ENCODE measurements at regions not wholly inside any gene's neighbourhood (a gene's known extent, or its start where the extent isn't known, plus 50 kb on each side); places are given as distances from the start of the nearest gene placed in this dataset.

DNA sequence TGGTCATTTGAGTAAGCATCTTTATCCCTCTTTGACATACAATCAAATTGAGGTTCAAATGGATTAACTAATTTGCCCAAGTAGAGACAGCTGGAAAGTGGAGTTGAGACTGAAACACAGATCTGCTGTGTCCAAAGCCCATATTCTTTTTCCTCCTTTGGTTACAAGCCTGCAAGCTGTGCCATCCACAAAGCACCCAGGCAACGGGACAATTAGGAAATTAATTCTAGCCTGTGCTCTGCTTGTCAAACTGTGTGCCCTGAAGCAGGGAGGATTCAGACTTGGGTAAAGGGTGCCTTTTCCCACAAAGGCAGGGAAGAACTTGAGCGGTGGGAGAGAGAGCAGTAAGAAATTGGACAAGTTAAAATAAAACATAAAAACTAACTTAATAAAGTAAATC is 127.9 kb downstream of the DTWD1 start:
- Histone ChIP-seq H3K4me3 (no peak overlapping the region), H3K27me3 (no peaks in the 10 kb centered on the region), H3K9me3 (no peaks in the 10 kb centered on the region), H3K36me3 (no peaks in the 10 kb centered on the region), H3K4me1 (no peaks in the 10 kb centered on the region), H3K27ac (no peak overlapping the region)
- WGBS, 2 donors (ENCODE audit: low coverage in 1 of 2): 53 to 92% methylated on average over 2 of the region's 2 CpGs
- TF ChIP-seq EP300 (IDR thresholded peaks at IDR 0.05): no peak
- TF ChIP-seq, protein P1, sequence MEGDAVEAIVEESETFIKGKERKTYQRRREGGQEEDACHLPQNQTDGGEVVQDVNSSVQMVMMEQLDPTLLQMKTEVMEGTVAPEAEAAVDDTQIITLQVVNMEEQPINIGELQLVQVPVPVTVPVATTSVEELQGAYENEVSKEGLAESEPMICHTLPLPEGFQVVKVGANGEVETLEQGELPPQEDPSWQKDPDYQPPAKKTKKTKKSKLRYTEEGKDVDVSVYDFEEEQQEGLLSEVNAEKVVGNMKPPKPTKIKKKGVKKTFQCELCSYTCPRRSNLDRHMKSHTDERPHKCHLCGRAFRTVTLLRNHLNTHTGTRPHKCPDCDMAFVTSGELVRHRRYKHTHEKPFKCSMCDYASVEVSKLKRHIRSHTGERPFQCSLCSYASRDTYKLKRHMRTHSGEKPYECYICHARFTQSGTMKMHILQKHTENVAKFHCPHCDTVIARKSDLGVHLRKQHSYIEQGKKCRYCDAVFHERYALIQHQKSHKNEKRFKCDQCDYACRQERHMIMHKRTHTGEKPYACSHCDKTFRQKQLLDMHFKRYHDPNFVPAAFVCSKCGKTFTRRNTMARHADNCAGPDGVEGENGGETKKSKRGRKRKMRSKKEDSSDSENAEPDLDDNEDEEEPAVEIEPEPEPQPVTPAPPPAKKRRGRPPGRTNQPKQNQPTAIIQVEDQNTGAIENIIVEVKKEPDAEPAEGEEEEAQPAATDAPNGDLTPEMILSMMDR (IDR thresholded peaks at IDR 0.05): no peak
- ATAC-seq: no peak

DNA sequence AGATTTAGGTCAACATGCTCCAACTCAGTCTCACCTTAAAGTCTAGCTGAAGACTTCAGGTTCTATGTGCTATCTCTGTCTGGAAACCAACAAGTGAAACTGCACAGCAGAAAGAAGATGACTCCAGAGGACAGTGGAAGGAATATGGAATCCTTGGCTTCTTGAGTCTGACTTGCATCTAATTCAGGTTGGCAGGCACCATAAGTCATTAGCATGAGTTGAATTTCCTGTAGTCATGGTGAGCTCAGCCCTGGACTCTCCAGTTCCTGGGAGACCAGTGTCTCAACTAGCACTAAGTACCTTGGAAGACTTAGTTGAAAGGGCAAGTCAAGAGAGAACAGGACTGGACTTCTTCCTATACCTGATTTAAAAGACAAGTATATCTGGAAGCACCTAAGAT is 129.7 kb downstream of the DTWD1 start:
- Histone ChIP-seq H3K27ac (no peak overlapping the region), H3K4me1 (no peaks in the 10 kb centered on the region), H3K36me3 (no peaks in the 10 kb centered on the region), H3K4me3 (no peak overlapping the region), H3K27me3 (no peaks in the 10 kb centered on the region), H3K9me3 (no peaks in the 10 kb centered on the region)
- ATAC-seq: no peak
- TF ChIP-seq POLR2A (IDR thresholded peaks at IDR 0.05) (no peak), POLR2AphosphoS5 (IDR thresholded peaks at IDR 0.05) (no peak), EP300 (IDR thresholded peaks at IDR 0.05) (no peak)
- TF ChIP-seq, protein P1 (IDR thresholded peaks at IDR 0.05): no peak

DNA sequence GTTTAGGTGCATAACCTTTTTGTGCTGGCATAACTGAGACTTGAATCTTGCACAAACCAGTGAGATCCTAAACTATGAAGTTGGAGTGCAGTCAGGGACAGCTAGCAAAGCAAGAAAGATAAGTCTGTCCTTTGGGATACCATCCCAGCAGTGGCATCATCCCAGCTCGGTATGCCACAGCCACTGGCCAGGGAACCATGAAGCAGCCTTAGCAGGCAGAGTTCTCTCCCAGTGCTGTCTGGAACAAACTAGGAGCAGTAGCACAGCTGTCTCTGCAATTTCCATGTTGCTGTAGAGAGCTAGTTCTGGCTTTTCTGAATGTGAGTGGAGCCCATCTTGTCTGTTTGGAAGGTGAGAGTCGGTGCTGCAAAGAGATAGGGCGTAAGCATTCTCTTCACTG is 130.3 kb downstream of the DTWD1 start:
- 80% methylated on average over 1 to 2 of the region's 3 CpGs for WGBS, 2 donors (ENCODE audit: low coverage in 1 of 2)
- ATAC-seq: no peak
- no peak overlapping the region for H3K27ac ChIP-seq

DNA sequence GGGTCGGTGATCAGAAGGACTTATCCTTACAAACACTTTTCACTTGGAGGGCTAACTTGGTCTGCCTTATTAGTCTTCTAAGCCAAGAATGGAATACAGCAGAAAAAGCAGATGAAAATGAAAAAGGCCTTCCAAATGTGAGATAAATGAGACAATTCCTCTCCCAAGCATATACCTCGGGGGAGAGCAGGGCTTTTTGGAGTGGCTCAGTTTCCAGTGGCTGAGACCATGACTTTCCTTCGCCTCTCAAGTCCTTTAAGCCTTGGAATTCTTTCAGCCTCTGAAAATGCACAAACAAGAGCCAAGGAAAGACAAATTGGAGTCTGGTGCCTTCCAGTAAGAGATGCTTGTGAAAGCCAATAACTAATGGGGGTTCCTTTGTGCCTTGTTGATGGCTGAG is 130.9 kb downstream of the DTWD1 start:
- WGBS, 2 donors (ENCODE audit: low coverage in 1 of 2): 67 to 69% methylated on average over 1 to 3 of the region's 3 CpGs
- Histone ChIP-seq H3K4me1 (no peaks in the 10 kb centered on the region), H3K27me3 (no peaks in the 10 kb centered on the region), H3K36me3 (no peaks in the 10 kb centered on the region), H3K9me3 (no peaks in the 10 kb centered on the region), H3K27ac (no peak overlapping the region), H3K4me3 (no peak overlapping the region)
- TF ChIP-seq, protein P1 (IDR thresholded peaks at IDR 0.05): no peak
- TF ChIP-seq POLR2A (IDR thresholded peaks at IDR 0.05) (no peak), POLR2AphosphoS5 (IDR thresholded peaks at IDR 0.05) (no peak), EP300 (IDR thresholded peaks at IDR 0.05) (no peak)
- ATAC-seq: no peak

More for the DNA sequence above, 130.3 kb downstream of the DTWD1 start:
- TF ChIP-seq POLR2A (IDR thresholded peaks at IDR 0.05) (no peak), EP300 (IDR thresholded peaks at IDR 0.05) (no peak), POLR2AphosphoS5 (IDR thresholded peaks at IDR 0.05) (no peak)
- TF ChIP-seq, protein P1 (IDR thresholded peaks at IDR 0.05): no peak
- Histone ChIP-seq H3K4me3 (no peak overlapping the region), H3K9me3 (no peaks in the 10 kb centered on the region), H3K4me1 (no peaks in the 10 kb centered on the region), H3K27me3 (no peaks in the 10 kb centered on the region), H3K36me3 (no peaks in the 10 kb centered on the region)

DNA sequence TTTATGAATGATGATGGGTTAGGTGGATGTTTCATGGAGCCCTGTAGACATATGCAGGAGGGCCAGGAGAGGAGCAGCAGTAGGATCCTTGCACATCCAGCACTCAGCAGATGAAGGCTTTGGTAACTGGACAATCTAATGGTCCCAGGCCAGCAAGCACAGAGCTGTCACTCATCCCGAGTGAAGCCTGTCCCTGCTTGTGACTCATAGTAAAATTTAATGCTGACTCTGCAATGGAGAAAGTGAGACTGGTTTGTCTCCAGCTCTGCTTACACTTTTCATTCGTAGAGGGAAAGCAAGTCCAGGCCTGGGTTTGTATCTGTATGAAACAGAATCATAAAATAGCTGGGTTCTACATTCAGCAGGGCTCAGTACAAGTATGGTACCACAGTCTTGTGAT is 131.7 kb downstream of the DTWD1 start:
- ATAC-seq: no peak
- H3K9me3 ChIP-seq: no peaks in the 10 kb centered on the region
- H3K27me3 ChIP-seq: no peaks in the 10 kb centered on the region
- H3K4me3 ChIP-seq: no peak overlapping the region
- H3K4me1 ChIP-seq: no peaks in the 10 kb centered on the region
- WGBS, 2 donors (ENCODE audit: low coverage in 1 of 2): 67 to 73% methylated on average over 1 to 2 of the region's 2 CpGs
- no peak overlapping the region for H3K27ac ChIP-seq
- no peak for TF ChIP-seq POLR2A (IDR thresholded peaks at IDR 0.05)
- TF ChIP-seq POLR2AphosphoS5 (IDR thresholded peaks at IDR 0.05): no peak
- TF ChIP-seq, protein P1 (IDR thresholded peaks at IDR 0.05): no peak
- TF ChIP-seq EP300 (IDR thresholded peaks at IDR 0.05): no peak
- no peaks in the 10 kb centered on the region for H3K36me3 ChIP-seq
